H1 (cell line): ENCODE measurements at regions not wholly inside any gene's neighbourhood (a gene's known extent, or its start where the extent isn't known, plus 50 kb on each side); places are given as distances from the start of the nearest gene placed in this dataset.

Experiments
- CTCF ChIA-PET: fragments of 300-600 bp; sonication (Branson Sonifier 250); formaldehyde crosslinking; loops from one replicate; lab custom pipeline; 2021; ENCODE audit not compliant: partially characterized antibody; lab: Charles Lee
- POLR2A ChIA-PET: fragments of 300-600 bp; sonication (Branson Sonifier 250); formaldehyde crosslinking; loops from one replicate; lab custom pipeline; 2021; ENCODE audit warnings: inconsistent platforms; ENCODE audit not compliant: partially characterized antibody; lab: Charles Lee
- DNase-seq, 2 experiments: peaks; one replicate each; pipeline versions ENCODE4 v3.0.0 to v3.0.0-alpha.2; 2010 to 2022; ENCODE audit warnings: low spot score in 2 of 2, low read depth in 1 of 2, mixed read lengths in 1 of 2
- FAIRE-seq: peaks from 2 replicates; lab custom pipeline; 2011; peaks lifted over from hg19 to GRCh38; lab: Jason Lieb, UNC
- H2AFZ ChIP-seq: 2 replicates; pipeline ENCODE4 v1.8.1; 2012; ENCODE audit warnings: low read length, inconsistent platforms
- H2AK5ac ChIP-seq: 2 replicates; pipeline ENCODE4 v1.6.1; 2013; ENCODE audit warnings: low read depth, low read length
- H2BK120ac ChIP-seq: replicated peaks from 2 replicates; pipeline ENCODE3; 2013; ENCODE audit warnings: low read depth, low read length, inconsistent platforms
- H2BK12ac ChIP-seq: 2 replicates; pipeline ENCODE4 v1.6.1; 2013; ENCODE audit warnings: low read depth, low read length
- H2BK15ac ChIP-seq: 2 replicates; pipeline ENCODE4 v1.6.1; 2013; ENCODE audit warnings: low read length
- H2BK20ac ChIP-seq: 2 replicates; pipeline ENCODE4 v1.6.1; 2013; ENCODE audit warnings: low read length
- H2BK5ac ChIP-seq: 2 replicates; pipeline ENCODE4 v1.6.1; 2013; ENCODE audit warnings: low read depth, low read length
- H3K14ac ChIP-seq: 2 replicates; pipeline ENCODE4 v1.6.1; 2013; ENCODE audit warnings: inconsistent platforms; ENCODE audit not compliant: insufficient read length
- H3K18ac ChIP-seq: 2 replicates; pipeline ENCODE4 v1.6.1; 2013; ENCODE audit warnings: low read length; ENCODE audit errors: extremely low read depth
- H3K23ac ChIP-seq: 2 replicates; pipeline ENCODE4 v1.6.1; 2013; ENCODE audit warnings: inconsistent platforms; ENCODE audit not compliant: insufficient read length
- H3K23me2 ChIP-seq: 2 replicates; pipeline ENCODE4 v1.6.1; 2013; ENCODE audit warnings: low read depth, low read length
- H3K27ac ChIP-seq: 2 replicates; pipeline ENCODE4 v1.6.1; 2011; ENCODE audit warnings: low read depth, low read length, inconsistent platforms
- H3K27me3 ChIP-seq, 4 experiments: replicated peaks in 1 of 4; 1 replicate in 1 of 4; 2 replicates in 3 of 4; pipeline versions ENCODE4 v1.6.1 to v1.8.1; 2011 to 2013; ENCODE audit warnings: low read length in 3 of 4, mild to moderate bottlenecking in 3 of 4, inconsistent platforms in 2 of 4, mixed read lengths in 2 of 4, moderate library complexity in 1 of 4; ENCODE audit not compliant: control insufficient read depth in 3 of 4, insufficient read depth in 3 of 4; ENCODE audit errors: extremely low read depth in 1 of 4
- H3K36me3 ChIP-seq, 4 experiments: 2 replicates each; pipeline versions ENCODE4 v1.6.1 to v1.8.1; 2011 to 2013; ENCODE audit warnings: mild to moderate bottlenecking in 4 of 4, low read length in 3 of 4, moderate library complexity in 2 of 4, control low read depth in 1 of 4, inconsistent platforms in 1 of 4; ENCODE audit not compliant: insufficient read depth in 4 of 4, control insufficient read depth in 2 of 4
- H3K4ac ChIP-seq: replicated peaks from 2 replicates; pipeline ENCODE3; 2013; ENCODE audit warnings: low read length, low read depth, mixed read lengths, inconsistent platforms; ENCODE audit not compliant: insufficient read length
- H3K4me1 ChIP-seq, 4 experiments: replicated peaks in 1 of 4; 1 replicate in 1 of 4; 2 replicates in 3 of 4; pipeline versions ENCODE4 v1.6.1 to v1.8.1; 2011 to 2013; ENCODE audit warnings: low read length in 3 of 4, inconsistent platforms in 2 of 4, mixed read lengths in 1 of 4; ENCODE audit not compliant: insufficient read depth in 4 of 4, control insufficient read depth in 3 of 4
- H3K4me2 ChIP-seq, 2 experiments: 2 replicates each; pipeline versions ENCODE4 v1.6.1 to v1.8.1; 2011 to 2013; ENCODE audit warnings: low read depth in 2 of 2, low read length in 2 of 2, control low read depth in 1 of 2, inconsistent platforms in 1 of 2, mild to moderate bottlenecking in 1 of 2; ENCODE audit not compliant: insufficient read depth in 1 of 2
- H3K4me3 ChIP-seq, 4 experiments: fragments of 200-600, 300-600 bp in 1 of 4; sonication (generic), shearing (Covaris generic), sonication (Bioruptor Twin) in 1 of 4; 2 replicates each; pipeline versions ENCODE4 v1.5.1 to v1.8.1; 2011 to 2016; ENCODE audit warnings: low read length in 4 of 4, low read depth in 3 of 4, control low read depth in 2 of 4, inconsistent platforms in 2 of 4, mild to moderate bottlenecking in 2 of 4, mixed read lengths in 1 of 4, moderate library complexity in 1 of 4; ENCODE audit not compliant: insufficient read depth in 2 of 4; ENCODE audit errors: extremely low read depth in 1 of 4
- H3K56ac ChIP-seq: replicated peaks from 2 replicates; pipeline ENCODE3; 2013; ENCODE audit warnings: low read depth, mild to moderate bottlenecking, mixed read lengths, low read length, inconsistent platforms; ENCODE audit not compliant: insufficient read length
- H3K79me1 ChIP-seq: 2 replicates; pipeline ENCODE4 v1.6.1; 2013; ENCODE audit warnings: low read depth, low read length, control low read depth
- H3K79me2 ChIP-seq, 2 experiments: 2 replicates each; pipeline versions ENCODE4 v1.6.1 to v1.8.1; 2012 to 2013; ENCODE audit warnings: low read length in 2 of 2, mild to moderate bottlenecking in 2 of 2, inconsistent platforms in 1 of 2; ENCODE audit not compliant: insufficient read depth in 2 of 2, control insufficient read depth in 1 of 2
- H3K9ac ChIP-seq, 4 experiments: replicated peaks in 1 of 4; 1 replicate in 1 of 4; 2 replicates in 3 of 4; pipeline versions ENCODE4 v1.6.1 to v1.8.1; 2011 to 2013; ENCODE audit warnings: low read depth in 3 of 4, low read length in 3 of 4, control low read depth in 2 of 4, mild to moderate bottlenecking in 2 of 4, moderate library complexity in 2 of 4, inconsistent platforms in 1 of 4; ENCODE audit errors: extremely low read depth in 1 of 4
- H3K9me3 ChIP-seq, 2 experiments: 2 replicates each; pipeline versions ENCODE4 v1.6.1 to v1.8.1; 2012 to 2013; ENCODE audit warnings: mild to moderate bottlenecking in 2 of 2, moderate library complexity in 2 of 2, control low read depth in 1 of 2, inconsistent platforms in 1 of 2, low read depth in 1 of 2, low read length in 1 of 2, mixed read lengths in 1 of 2; ENCODE audit not compliant: insufficient read depth in 2 of 2
- H4K20me1 ChIP-seq, 2 experiments: replicated peaks in 1 of 2; 2 replicates each; pipeline versions ENCODE3 to v1.8.1; 2011 to 2013; ENCODE audit warnings: inconsistent platforms in 2 of 2, low read length in 2 of 2, mild to moderate bottlenecking in 1 of 2; ENCODE audit not compliant: insufficient read depth in 2 of 2, control insufficient read depth in 1 of 2
- H4K5ac ChIP-seq: 2 replicates; pipeline ENCODE4 v1.6.1; 2013; ENCODE audit warnings: low read length, low read depth, mixed read lengths, inconsistent platforms; ENCODE audit not compliant: insufficient read length
- H4K8ac ChIP-seq: 2 replicates; pipeline ENCODE4 v1.8.0; 2013; ENCODE audit warnings: mild to moderate bottlenecking, moderate library complexity, low read length, inconsistent platforms; ENCODE audit not compliant: insufficient read depth; ENCODE audit errors: extremely low read depth
- H4K91ac ChIP-seq: replicated peaks from 2 replicates; pipeline ENCODE3; 2013; ENCODE audit warnings: low read length, mixed read lengths, inconsistent platforms; ENCODE audit not compliant: insufficient read length
- RBBP5 ChIP-seq: IDR thresholded peaks from 2 replicates; pipeline ENCODE4 v1.7.1; 2012; ENCODE audit warnings: low read depth, mild to moderate bottlenecking, inconsistent platforms, low read length, moderate library complexity, borderline replicate concordance
- SUZ12 ChIP-seq: fragments of 200-600 bp; sonication (generic); IDR thresholded peaks from 2 replicates; pipeline ENCODE4 v1.6.1; 2012; ENCODE audit warnings: mild to moderate bottlenecking, inconsistent platforms, low read length, moderate library complexity, mixed read lengths
- WGBS, 2 experiments: shearing (Covaris generic) in 1 of 2; methylation state at CpG; one replicate each; pipeline versions ENCODE4 v1.1.6 to v1.1.7; 2013 to 2015; ENCODE audit warnings: low lambda C conversion rate in 2 of 2, mixed read lengths in 2 of 2, inconsistent platforms in 1 of 2, low coverage in 1 of 2, missing lambda C conversion rate in 1 of 2; ENCODE audit not compliant: insufficient replicate concordance in 2 of 2, insufficient coverage in 1 of 2, insufficient read length in 1 of 2; ENCODE audit errors: extremely low coverage in 1 of 2, missing lambda C conversion rate in 1 of 2; 5-methylcytosine and 5-hydroxymethylcytosine counted together

- no peak overlapping the region for H3K4me3 ChIP-seq
- TF ChIP-seq RBBP5 (no peak), SUZ12 (no peak)
- ChIA-PET POLR2A (no interaction called here), CTCF (no interaction called here)
- no peak overlapping the region for H3K9ac ChIP-seq
- no peak overlapping the region for H3K18ac ChIP-seq
- peaks cover 0 to 4% (median 0%) of the 10 kb centered on the region in 4 experiments; a peak in 1 of 7 replicates for H3K4me1 ChIP-seq
- no peak overlapping the region for H3K14ac ChIP-seq
- H3K9me3 ChIP-seq = peaks cover 0 to 2% of the 10 kb centered on the region in 2 experiments; a peak in 1 of 4 replicates
- H3K23ac ChIP-seq = no peak overlapping the region
- H2BK5ac ChIP-seq = no peak overlapping the region
- H2AFZ ChIP-seq = no peak overlapping the region
- H4K8ac ChIP-seq = no peak overlapping the region
- no peak for FAIRE-seq
- H2BK15ac ChIP-seq = no peak overlapping the region
- no peaks in the 10 kb centered on the region for H3K23me2 ChIP-seq
- H4K20me1 ChIP-seq = no peaks in the 10 kb centered on the region
- H3K79me1 ChIP-seq = no peaks in the 10 kb centered on the region
- no peaks in the 10 kb centered on the region for H3K79me2 ChIP-seq
- H3K4me2 ChIP-seq = no peak overlapping the region
- H2BK120ac ChIP-seq = no peak overlapping the region
- H2BK20ac ChIP-seq = no peak overlapping the region
- no peak for DNase-seq
- H3K27ac ChIP-seq = no peak overlapping the region
- H2AK5ac ChIP-seq = no peak overlapping the region
- no peak overlapping the region for H4K5ac ChIP-seq
- H3K4ac ChIP-seq = no peak overlapping the region
- no peak overlapping the region for H2BK12ac ChIP-seq
- H3K36me3 ChIP-seq = no peaks in the 10 kb centered on the region; a peak in 1 of 8 replicates
- WGBS, 2 experiments = 92% methylated on average over 8 of the region's 8 CpGs; no CpG with 5 or more reads in 1 of the 2 experiments
- no peaks in the 10 kb centered on the region for H3K27me3 ChIP-seq
- no peak overlapping the region for H3K56ac ChIP-seq
- H4K91ac ChIP-seq = no peak overlapping the region
These were observed 88.8 kb downstream of the C16orf95 start for GRCh38 chr16:87228363-87228762.
